NCI-H226 (cell line): ENCODE measurements at regions not wholly inside any gene's neighbourhood (a gene's known extent, or its start where the extent isn't known, plus 50 kb on each side); places are given as distances from the start of the nearest gene placed in this dataset.
"Not testable (repeated sequence)": the region's sequence is repeated elsewhere in the genome, so short reads cannot be mapped to it uniquely, and the experiment has no call there.

Source experiments
- DNase-seq: peaks from one replicate; pipeline ENCODE4 v3.0.0-alpha.2; 2015

DNA sequence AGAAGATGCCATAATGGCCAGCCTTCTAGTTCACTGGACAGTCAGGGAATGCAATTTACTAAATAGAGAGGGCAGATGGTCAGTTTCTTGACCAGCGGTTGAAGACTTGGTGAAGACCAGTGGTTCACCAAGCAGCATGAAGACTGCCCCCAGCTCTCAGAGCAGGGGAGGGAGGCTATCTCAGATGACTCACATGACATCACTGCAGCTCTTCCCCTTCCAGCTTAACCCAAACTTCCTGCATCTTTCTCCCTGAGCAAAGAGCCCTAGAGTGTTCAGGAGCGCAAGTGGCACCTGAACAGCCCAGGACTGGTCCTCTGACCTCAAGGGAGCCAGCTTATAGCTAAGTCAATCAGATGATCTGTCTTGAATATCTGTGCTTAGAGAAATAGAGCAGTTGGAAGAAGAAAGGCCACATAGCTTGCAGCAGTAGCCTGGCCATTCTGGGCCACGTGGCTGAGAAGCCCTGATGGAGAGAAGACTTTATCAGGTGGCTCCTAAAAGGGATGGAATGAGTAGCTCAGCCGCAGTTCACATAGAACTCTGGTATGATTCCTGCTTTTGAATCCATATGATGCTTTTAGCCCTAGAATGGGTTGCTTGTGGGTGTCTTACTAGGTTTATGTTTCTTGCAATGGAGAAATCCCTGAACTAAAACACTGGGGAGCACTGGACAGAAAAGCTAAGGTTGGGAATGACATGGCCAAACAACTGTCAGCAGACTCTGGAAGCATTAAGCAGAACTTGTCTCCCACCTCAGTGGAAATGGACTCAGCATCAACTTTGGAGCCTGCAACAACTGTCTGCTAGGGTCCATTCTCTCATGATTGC is 392.1 kb upstream of the CCL2 start:
- DNase-seq: no peak

DNA sequence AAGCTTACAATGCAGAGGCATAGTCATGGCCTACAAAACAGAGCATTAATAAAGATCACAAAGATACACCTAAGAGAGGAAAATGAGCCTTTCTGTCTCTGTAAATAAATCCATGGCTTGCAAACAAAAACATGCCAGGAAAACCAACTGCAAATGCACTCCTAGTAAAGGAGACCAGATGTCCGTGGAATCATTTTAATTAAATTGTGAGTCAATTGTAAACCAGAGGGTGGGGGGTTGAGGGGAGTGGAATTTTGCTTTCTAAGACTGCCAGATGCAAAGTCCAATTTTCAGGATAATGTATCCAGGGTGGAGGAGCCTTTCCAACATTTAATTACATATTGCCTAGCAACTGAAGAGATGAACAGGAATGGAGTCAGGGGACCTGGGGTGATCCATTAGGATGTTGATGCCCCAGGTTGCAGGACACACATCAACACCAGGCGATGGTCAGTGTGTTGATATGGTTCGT is 390.3 kb upstream of the CCL2 start:
- no peak for DNase-seq

DNA sequence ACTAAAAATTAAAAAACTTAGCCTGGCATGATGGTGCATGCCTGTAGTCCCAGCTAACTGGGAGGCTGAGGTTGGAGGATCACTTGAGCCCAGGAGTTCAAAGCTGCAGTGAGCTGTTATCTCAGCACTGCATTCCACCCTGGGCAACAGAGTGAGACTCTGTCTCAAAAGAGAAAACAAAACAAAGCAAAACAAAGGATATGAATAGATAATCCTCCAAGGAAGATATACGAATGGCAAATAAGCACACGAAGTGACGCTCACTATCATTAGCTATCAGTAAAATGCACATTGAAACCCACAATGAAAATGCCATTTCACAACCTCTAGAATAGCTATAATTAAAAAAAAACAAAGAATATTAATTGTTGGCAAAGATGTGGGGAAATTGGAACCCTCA is 386.2 kb upstream of the CCL2 start:
- DNase-seq: no peak

GRCh38 chr17:33870936-33871335 is 384.1 kb upstream of the CCL2 start:
- no peak for DNase-seq

DNA sequence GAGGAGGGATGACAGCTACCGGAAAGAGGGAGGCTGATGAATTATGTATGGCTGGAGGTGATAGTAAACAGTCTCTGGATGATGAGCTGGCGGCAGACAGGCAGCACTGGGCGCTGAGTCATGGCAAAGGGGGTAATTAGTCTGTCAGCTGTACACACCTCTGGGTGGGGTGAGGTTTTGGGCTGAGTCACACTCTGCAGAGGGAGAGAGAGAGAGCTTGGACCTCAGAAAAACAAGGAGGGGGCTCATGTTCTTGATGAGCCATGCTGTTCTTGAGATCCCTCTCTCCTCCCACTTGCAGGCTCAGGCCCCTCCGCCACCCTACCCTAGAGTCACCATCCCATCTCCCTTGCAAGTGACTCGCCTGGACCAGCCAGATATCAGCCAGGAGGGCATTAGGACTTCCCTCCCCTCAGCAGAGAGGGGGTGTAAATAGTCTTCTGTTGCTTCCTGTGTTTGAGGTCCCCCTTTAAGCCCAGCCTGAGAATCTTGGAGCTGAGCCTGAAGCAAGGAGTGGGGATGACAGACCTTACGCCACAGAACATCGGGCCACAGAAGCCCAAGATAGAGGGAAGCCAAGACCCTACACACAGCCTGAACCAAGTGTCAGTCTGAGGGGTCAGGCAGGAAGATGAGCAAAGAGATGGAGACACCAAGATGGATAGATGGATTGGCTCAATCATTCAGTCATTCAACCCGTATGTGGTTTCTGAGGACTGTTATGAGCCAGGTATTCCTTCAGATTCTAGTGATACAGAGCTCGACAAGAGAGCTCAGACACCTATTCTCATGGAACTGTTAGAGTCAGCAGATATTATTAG is 383.2 kb upstream of the CCL2 start:
- DNase-seq: peak; percentile 3

GRCh38 chr17:33873201-33873617 is 381.9 kb upstream of the CCL2 start:
- no peak for DNase-seq

DNA sequence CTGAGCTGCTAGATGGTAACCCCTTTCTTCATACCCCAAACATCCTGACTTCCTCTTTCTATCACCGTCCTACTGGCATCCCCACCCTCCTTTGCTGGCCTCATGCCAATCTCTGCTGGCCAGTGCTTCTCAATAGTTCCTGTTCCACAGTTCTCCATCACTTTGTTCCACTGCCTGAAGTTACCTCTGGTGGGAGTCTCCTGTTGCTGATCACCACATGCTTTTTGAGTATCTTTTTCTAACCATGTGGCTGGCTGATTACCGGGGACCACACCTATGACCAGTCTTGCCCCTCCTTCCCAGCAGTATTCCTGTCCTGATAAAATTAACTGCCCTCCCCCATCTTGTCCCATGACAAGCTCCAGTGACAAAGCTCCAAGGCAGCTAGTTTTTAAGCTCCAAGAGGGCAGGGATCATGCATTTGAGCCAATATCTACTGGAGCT is 380.4 kb upstream of the CCL2 start:
- DNase-seq: no peak

GRCh38 chr17:33875973-33876372 is 379.1 kb upstream of the CCL2 start:
- DNase-seq: no peak

GRCh38 chr17:33882273-33882672 is 372.8 kb upstream of the CCL2 start:
- not testable (repeated sequence) for DNase-seq

- not testable (repeated sequence) for DNase-seq
Measured at GRCh38 chr17:33882677-33883076, 372.4 kb upstream of the CCL2 start.

DNA sequence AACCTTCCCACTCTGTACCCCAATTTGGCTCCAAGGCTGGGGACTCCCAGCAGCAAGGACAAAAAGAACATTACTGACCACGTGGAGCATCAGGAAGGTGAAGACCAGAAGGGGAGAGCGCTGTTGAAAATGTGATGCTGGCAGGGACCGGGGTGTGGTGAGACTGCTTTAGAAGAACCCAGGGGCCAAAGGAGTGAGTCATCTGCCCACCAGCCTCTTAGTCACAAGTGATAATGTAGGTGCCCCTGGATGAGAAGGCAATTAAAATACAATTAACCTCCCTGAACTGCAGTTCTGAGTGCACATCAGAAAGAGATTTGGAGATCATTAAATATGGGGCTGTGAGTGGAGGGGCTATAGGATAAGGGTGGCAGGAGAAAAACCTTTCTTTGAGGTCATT is 366.6 kb upstream of the CCL2 start:
- DNase-seq: no peak

DNA sequence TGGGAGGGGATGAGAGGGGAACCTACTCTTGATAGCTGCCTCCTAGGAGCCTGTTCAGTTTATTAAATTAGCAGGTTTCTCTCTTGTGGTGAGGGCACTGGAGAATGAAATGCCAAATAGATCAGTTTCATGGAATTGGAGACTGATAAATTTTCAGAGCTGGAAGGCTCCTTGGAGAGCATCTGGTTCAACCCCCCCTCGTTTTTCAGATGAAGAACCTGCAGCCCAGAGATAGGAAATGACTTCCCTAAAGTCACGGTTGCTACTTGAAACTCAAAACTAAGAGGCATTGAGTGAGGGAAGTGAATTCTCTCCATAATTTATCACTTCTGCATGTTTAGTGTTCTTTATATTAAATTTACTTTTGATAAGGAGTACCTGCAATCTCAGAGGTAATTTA is 366.0 kb upstream of the CCL2 start:
- no peak for DNase-seq

DNA sequence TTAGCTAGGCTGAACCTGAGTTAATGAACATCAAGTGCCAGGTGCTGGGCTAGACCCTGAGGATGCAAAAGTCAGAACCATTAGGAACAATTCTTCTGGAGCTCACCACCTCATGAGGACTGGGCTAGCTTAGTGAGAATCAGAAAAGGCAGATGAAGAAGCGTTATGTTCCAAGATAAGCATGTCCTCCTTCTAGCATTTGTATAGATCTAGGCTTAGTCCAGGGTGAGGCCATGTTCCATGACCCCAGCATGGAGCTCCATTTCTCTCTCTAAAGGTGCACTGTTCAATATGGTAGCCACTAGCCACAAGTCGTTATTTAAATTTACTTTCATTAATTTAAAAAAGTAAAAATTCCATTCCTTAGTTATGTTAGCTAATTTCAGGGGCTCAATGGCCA is 365.3 kb upstream of the CCL2 start:
- no peak for DNase-seq

DNA sequence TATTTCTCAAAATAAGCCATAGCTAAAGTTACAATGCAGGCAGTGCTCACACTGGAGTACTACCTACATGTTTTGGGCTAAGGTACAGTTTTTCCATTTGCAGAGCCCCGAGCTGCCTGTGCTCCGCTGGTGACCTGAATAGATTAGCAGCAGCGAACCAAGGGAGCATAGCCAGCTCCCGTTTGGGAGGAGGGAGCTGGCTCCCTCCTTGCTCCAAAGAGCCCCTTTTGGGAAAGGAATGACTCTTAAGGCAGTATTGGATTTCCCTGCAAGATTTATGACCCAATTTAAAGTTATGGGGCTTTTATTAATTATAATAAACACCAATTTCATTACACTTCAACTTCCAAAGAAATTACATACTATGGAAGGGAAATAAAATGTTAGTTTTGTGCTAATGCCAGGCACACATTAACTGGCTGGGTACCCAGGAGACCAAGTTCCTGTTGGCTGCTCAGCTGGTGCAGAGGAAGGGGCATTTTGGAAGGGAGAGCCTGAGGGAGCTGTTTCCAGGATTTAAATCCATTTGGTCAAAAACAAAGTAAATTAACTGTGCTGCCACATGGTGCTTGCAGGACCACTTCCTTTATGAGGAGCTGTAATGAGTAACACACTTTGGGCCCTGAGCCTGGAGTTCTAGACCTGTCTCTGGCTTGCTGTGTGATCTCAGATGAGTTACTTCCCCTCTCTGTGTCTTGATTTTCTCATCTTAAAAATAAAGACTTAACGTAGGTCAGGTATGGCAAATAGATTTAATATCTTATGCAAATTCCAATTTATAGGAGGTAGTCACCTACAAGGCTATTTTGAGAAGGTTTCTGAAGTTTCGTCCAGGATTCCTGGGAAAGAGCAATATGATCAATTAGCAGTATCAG is 362.1 kb upstream of the CCL2 start:
- DNase-seq: no peak

DNA sequence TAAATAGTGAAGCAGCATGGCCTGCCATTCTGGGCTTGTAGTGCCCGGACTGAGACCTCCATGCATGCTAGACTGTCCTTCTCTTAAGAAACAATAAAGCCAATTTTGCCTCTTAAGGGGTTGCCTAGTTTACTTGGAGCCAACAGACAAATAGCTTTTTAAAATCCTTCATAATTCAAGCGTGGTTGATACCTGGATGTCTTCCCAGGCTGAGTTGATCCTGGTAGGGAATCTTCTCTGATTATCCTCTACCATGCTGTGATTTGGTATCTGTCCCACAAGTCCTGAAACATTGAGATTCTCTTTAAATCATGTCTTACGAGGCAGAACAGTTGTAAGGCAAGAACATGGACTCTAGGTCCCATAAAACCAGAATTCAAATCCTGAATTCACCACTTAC is 359.6 kb upstream of the CCL2 start:
- no peak for DNase-seq

DNA sequence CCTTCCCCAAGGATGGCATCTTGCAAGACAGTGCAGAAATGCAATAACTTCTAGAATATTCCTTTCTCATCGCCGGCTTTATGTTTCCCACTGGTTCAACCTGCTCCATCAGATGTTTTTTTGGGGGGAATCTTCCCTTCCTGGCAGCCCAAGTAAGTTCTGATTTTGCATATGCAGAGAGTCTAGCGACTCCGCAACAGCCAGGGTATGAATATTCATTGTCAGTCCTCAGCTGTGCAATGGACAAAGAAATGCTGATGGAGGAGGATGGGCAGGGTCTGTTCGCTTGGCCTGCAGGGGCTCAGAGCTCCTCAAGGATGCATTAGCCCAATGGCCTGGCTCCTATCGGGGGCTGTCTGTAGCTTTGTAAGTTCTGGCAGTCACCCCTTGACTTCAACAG is 358.8 kb upstream of the CCL2 start:
- no peak for DNase-seq

DNA sequence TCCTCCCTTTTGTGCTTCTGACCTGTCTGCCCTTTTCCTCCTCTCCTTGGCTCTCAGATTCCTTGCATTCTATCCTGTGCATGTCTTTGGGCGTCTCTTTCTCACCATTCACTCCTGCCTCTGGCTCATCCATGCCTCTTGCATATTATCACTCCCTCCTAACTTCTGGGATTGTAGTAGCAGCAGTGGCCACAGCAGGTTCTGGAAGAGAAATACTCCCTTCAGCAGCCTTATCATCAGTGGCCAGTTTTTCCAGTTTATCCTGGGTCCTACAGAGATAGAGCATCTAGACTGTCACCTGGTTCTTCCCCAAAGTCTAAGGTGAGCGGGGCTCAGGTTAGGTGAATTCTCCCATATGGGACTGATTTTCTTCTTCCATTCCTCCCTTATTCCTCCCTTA is 354.0 kb upstream of the CCL2 start:
- DNase-seq: no peak

- DNase-seq: no peak
Measured at GRCh38 chr17:33902901-33903449, 352.1 kb upstream of the CCL2 start.

DNA sequence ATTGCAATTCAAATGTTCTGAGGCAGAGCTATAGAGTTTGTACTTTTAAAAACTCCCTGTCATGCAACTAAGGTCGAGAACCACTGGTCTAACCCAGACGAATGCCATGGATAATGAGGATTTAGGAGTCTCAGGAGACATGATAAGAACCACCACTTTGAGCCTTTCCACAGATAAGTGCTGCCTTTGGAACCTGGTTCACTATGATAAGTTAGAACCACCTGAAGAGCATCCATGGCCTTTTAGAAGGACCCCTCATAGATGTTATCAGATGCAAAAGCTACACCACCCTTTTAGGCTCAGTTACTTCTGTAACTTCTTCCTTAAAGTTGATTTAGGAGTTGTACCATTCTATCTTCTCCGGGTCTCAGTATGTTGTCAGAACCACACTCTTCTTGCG is 350.6 kb upstream of the CCL2 start:
- no peak for DNase-seq

DNA sequence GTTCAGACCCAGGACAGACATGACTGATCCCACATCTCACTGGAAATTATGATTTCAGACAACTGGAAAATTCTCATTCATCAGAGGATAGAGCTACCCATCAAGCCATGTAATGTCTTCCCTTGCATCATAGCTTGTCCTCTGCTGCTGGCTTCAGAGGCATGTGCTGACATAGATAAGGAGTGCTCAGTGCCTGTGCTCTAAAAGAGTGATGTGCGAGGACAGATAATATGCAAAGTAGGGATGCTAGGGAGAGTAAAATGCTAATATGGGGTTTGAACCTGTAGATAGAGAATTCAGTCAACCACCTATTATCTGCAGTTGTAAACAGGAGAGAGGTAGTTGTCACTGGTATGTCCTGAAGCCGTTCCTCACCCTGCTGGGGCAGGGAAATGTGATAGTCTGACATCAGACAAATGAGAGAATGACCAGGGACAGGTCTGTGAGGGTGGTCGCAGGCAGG is 349.7 kb upstream of the CCL2 start:
- no peak for DNase-seq

DNA sequence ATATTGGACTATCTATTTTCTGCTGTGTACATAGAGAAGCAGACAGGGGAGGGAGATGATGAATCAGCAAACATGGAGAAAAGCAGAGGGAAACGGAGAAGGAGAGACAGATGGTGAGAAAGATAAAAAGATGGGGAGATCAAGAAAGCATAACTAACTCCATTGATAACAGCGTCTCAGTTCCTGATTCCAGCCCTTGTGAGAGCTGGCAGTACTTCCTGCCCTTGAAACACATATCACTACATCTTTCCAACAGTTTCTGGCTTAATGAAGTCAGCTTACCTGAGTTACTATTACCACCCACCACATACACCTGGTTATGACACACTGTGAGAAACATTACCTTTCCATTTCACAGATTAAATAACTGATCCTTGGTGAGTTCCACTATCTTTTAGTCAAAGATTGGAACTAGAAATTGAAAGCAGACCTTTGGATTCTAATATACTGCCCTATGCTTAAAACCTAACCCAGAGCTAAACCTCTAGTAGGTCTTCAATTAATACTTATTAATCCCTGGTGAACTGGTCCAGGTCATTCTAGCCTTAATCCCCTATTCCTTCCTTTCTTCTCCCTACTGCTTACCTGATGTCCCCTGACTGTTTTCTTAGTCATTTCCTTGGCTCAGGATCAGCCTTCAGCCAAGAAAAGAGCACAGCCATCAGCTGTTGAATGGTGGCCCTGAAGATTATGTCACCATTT is 346.6 kb upstream of the CCL2 start:
- DNase-seq: no peak
